Nephron progenitor cell (in vitro differentiated cells): ENCODE measurements at regions not wholly inside any gene's neighbourhood (a gene's known extent, or its start where the extent isn't known, plus 50 kb on each side); places are given as distances from the start of the nearest gene placed in this dataset.

Source experiments
- DNase-seq: peaks from one replicate; pipeline ENCODE4 v3.0.0; 2021
- H3K27ac Mint-ChIP-seq: 2 replicates; pipeline ENCODE4 v1.8.0; 2021; ENCODE audit warnings: mild to moderate bottlenecking, moderate library complexity, mixed read lengths
- H3K27me3 Mint-ChIP-seq: 2 replicates; pipeline ENCODE4 v1.8.0; 2021; ENCODE audit warnings: mild to moderate bottlenecking, low read depth, mixed read lengths; ENCODE audit not compliant: poor library complexity
- H3K36me3 Mint-ChIP-seq: 2 replicates; pipeline ENCODE4 v1.8.0; 2021; ENCODE audit warnings: low read depth, mixed read lengths
- H3K4me1 Mint-ChIP-seq: 2 replicates; pipeline ENCODE4 v1.8.0; 2021; ENCODE audit warnings: mixed read lengths
- H3K4me3 Mint-ChIP-seq: 2 replicates; pipeline ENCODE4 v1.8.0; 2021; ENCODE audit warnings: mild to moderate bottlenecking, moderate library complexity, mixed read lengths
- H3K9me3 Mint-ChIP-seq: 2 replicates; pipeline ENCODE4 v1.8.0; 2021; ENCODE audit warnings: mild to moderate bottlenecking, moderate library complexity, mixed read lengths
- TF ChIP-seq, protein P1 (sequence below): fragments of 200-600 bp; sonication (generic); IDR thresholded peaks from 2 replicates; pipeline ENCODE4 v1.5.0; 2021; ENCODE audit warnings: antibody characterized with exemption

DNA sequence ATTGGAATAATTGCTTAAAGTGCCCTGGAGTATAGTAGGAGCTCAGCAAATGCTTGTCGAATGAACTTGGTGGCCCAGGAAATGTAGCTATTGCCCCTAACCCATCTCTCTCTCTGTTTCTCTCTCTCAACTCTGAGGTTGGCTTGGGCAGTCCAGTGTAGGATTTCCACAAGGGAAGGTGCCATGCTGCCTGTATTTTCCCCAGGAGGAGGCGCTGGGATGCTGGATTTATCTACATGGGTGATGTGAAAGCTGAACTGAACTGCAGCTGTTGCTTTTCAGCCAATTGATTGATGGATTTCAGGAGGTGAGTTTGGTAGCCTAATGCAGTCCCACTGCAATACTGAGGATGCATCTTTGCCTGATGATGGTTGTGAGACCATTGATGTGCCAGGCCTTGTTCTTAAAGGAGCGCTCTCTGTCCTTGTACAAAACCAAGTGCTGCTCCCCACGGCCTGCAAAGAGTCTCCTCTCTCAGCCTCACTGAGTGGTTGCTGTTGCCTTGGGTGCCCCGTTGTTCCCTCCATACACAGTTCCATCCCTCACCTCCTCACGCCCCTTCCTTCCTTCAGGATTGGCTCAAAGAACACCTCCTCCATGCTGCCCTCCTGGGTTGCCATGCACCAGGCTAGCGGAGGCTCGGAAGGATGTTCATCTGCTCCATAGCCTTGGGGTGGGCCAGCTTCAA lies 200.6 kb downstream of the GLRX3 start:
- DNase-seq = peak; percentile 41
- Mint-ChIP-seq H3K27me3 (peaks cover 20% of the 10 kb centered on the region), H3K4me3 (no peak overlapping the region), H3K4me1 (no peaks in the 10 kb centered on the region), H3K27ac (no peak overlapping the region), H3K9me3 (no peaks in the 10 kb centered on the region), H3K36me3 (no peaks in the 10 kb centered on the region)
- TF ChIP-seq, protein P1, sequence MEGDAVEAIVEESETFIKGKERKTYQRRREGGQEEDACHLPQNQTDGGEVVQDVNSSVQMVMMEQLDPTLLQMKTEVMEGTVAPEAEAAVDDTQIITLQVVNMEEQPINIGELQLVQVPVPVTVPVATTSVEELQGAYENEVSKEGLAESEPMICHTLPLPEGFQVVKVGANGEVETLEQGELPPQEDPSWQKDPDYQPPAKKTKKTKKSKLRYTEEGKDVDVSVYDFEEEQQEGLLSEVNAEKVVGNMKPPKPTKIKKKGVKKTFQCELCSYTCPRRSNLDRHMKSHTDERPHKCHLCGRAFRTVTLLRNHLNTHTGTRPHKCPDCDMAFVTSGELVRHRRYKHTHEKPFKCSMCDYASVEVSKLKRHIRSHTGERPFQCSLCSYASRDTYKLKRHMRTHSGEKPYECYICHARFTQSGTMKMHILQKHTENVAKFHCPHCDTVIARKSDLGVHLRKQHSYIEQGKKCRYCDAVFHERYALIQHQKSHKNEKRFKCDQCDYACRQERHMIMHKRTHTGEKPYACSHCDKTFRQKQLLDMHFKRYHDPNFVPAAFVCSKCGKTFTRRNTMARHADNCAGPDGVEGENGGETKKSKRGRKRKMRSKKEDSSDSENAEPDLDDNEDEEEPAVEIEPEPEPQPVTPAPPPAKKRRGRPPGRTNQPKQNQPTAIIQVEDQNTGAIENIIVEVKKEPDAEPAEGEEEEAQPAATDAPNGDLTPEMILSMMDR = peak; percentile 35

DNA sequence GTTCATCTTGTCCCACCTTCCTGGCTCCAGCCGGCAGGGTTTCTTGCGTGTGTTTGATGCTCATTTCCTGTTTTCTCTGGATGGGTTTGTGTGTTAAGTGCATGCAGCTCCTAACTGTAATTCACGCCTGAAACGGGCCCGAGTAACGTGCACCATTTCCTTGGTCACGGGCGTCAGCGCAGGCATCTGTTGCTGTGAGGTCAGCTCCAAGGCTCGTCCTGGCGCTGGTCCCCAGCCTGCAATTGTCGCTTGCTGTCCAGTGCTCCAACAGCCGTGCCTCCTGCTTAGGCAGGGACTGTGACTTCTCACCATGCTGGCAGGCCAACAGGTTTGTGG lies 201.1 kb downstream of the GLRX3 start:
- DNase-seq = no peak
- Mint-ChIP-seq H3K4me3 (no peak overlapping the region), H3K9me3 (no peaks in the 10 kb centered on the region), H3K27ac (no peak overlapping the region), H3K36me3 (no peaks in the 10 kb centered on the region), H3K27me3 (peaks cover 23% of the 10 kb centered on the region), H3K4me1 (no peaks in the 10 kb centered on the region)
- TF ChIP-seq, protein P1 = no peak

DNA sequence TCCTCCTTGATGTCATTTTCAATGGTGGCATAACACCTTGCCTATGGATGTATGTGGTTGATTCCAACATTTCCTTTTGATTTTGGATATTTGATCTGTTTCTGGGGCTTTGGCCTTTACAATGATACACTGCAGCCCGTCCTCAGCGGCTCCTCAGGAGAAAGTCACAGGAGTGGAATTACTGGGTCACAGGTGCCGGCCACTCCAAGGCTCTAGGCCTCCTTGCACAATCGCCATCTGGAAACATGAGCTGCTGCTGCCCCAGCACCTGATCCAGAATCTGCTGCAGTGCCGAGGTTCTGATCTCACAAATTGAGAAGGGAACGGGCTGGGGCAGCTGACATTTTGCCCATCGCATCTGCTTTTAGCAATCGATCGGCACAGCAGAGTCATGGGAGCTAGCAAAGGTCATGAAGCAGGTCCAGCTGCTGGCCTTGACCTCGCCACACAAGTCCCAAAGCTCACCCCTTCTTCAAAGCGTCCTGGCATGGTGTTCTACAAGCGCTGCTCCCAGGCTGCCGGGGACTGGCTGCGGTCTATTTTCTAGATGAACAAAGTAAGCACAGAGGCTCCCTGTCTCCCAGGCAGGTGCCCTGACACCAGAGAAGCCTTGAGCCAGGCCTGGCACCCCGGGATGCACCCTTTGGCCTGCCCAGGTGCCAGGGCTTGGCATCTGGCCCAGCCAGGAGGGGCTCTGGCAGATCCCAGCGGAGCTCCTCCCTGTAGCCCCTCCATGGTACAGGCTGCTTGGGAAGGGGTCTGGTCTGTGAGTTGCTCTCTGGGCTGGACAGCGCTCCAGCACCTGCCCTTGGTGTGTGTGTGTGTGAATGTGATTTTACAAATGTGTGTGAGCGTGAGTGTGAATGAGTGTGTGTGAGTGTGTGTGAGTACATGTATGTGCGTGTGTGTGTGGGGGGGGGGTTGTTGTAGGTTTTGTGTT lies 201.8 kb downstream of the GLRX3 start:
- no peaks in the 10 kb centered on the region for H3K36me3 Mint-ChIP-seq
- H3K9me3 Mint-ChIP-seq = no peaks in the 10 kb centered on the region
- H3K27me3 Mint-ChIP-seq = peaks cover 26% of the 10 kb centered on the region
- H3K4me1 Mint-ChIP-seq = no peaks in the 10 kb centered on the region
- no peak for DNase-seq
- H3K27ac Mint-ChIP-seq = peak overlapping the region; percentile 2
- TF ChIP-seq, protein P1 = no peak
- no peak overlapping the region for H3K4me3 Mint-ChIP-seq

DNA sequence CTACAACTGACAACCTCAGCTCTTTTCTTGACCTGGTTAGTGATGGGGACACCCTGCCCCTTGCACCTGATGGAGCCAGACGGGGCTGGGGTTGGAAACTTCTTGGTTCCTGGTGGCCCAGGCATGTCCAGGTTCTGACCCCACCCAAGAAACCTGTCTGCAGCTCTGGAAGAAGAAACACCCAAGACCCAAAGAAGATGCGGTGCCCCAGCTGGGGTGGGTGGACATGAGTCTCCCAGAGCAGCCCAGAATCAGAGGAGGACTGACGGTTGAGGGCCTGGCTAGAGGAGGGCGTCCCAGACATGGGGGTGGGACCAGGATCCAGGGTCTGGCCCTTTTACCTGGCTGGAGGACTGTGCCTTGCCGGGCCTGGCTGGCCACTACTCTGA lies 202.4 kb downstream of the GLRX3 start:
- Mint-ChIP-seq H3K9me3 (no peaks in the 10 kb centered on the region), H3K27ac (no peak overlapping the region), H3K36me3 (no peaks in the 10 kb centered on the region), H3K4me1 (no peaks in the 10 kb centered on the region), H3K4me3 (no peak overlapping the region), H3K27me3 (peaks cover 30% of the 10 kb centered on the region)
- TF ChIP-seq, protein P1 = no peak
- no peak for DNase-seq

DNA sequence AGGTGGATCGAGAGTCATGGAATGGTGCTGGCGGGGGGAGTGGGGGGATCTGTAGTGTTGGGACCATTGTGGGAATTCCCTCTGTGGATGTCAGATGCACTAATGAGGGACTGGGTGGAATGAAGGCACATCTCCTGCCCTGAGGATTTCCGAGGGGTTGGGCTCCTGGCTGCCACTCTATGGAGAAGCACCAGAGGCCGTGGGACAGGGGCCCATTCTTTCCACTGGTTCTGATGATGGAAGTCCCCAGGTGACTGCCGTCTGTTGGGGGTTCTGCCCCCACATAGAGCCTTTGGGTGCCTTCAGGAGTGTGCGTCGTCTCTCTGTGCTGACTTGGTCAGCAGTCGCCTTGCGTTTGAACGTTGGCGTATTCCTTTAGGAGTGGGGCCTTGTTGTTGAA lies 202.9 kb downstream of the GLRX3 start:
- Mint-ChIP-seq H3K36me3 (no peaks in the 10 kb centered on the region), H3K9me3 (no peaks in the 10 kb centered on the region), H3K4me3 (no peak overlapping the region), H3K4me1 (no peaks in the 10 kb centered on the region), H3K27me3 (peaks cover 29% of the 10 kb centered on the region), H3K27ac (no peak overlapping the region)
- TF ChIP-seq, protein P1 = no peak
- DNase-seq = no peak
